Hepatocyte (in vitro differentiated cells): ENCODE measurements at regions not wholly inside any gene's neighbourhood (a gene's known extent, or its start where the extent isn't known, plus 50 kb on each side); places are given as distances from the start of the nearest gene placed in this dataset.

ENCODE experiments used
- DNase-seq: peaks from one replicate; pipeline ENCODE4 v3.0.0-alpha.2; 2016; ENCODE audit warnings: low spot score
- H2AFZ ChIP-seq: fragments of 200-600 bp; sonication (generic); 2 replicates; pipeline ENCODE4 v1.6.0; 2016; ENCODE audit warnings: antibody characterized with exemption, mild to moderate bottlenecking
- H3K27ac ChIP-seq: fragments of 200-600 bp; sonication (generic); 2 replicates; pipeline ENCODE4 v1.5.1; 2016; ENCODE audit warnings: mild to moderate bottlenecking
- H3K27me3 ChIP-seq: fragments of 200-600 bp; sonication (generic); 2 replicates; pipeline ENCODE4 v1.6.1; 2016
- H3K36me3 ChIP-seq: fragments of 200-600 bp; sonication (generic); replicated peaks from 2 replicates; pipeline ENCODE4 v1.5.1; 2016; ENCODE audit warnings: low read depth; ENCODE audit not compliant: insufficient read depth
- H3K4me1 ChIP-seq: fragments of 200-600 bp; sonication (generic); 2 replicates; pipeline ENCODE4 v1.5.1; 2016; ENCODE audit warnings: mild to moderate bottlenecking, moderate library complexity; ENCODE audit not compliant: insufficient read depth
- H3K4me2 ChIP-seq: fragments of 200-600 bp; sonication (generic); 2 replicates; pipeline ENCODE4 v1.6.0; 2016
- H3K4me3 ChIP-seq: fragments of 200-600 bp; sonication (generic); 2 replicates; pipeline ENCODE4 v1.5.1; 2016; ENCODE audit warnings: mild to moderate bottlenecking
- H3K79me2 ChIP-seq: fragments of 200-600 bp; sonication (generic); 2 replicates; pipeline ENCODE4 v1.6.0; 2017; ENCODE audit warnings: mild to moderate bottlenecking
- H3K9me2 ChIP-seq: fragments of 200-600 bp; sonication (generic); replicated peaks from 2 replicates; pipeline ENCODE4 v1.6.0; 2017; ENCODE audit warnings: mild to moderate bottlenecking; ENCODE audit not compliant: insufficient read depth
- H3K9me3 ChIP-seq: fragments of 200-600 bp; sonication (generic); 2 replicates; pipeline ENCODE4 v1.5.1; 2016; ENCODE audit warnings: low read depth, mild to moderate bottlenecking
- H4K20me1 ChIP-seq: fragments of 200-600 bp; sonication (generic); 2 replicates; pipeline ENCODE4 v1.6.0; 2016; ENCODE audit warnings: mild to moderate bottlenecking; ENCODE audit not compliant: insufficient read depth, poor library complexity, severe bottlenecking
- CTCF ChIP-seq: fragments of 200-600 bp; sonication (generic); IDR thresholded peaks from 2 replicates; pipeline ENCODE4 v1.5.1; 2016; ENCODE audit warnings: antibody characterized with exemption, mild to moderate bottlenecking; ENCODE audit not compliant: poor library complexity
- EZH2 ChIP-seq: fragments of 200-600 bp; sonication (generic); IDR thresholded peaks from 2 replicates; pipeline ENCODE4 v1.6.1; 2016; ENCODE audit warnings: antibody characterized with exemption, mild to moderate bottlenecking, borderline replicate concordance
- EZH2phosphoT487 ChIP-seq: fragments of 200-600 bp; sonication (generic); IDR thresholded peaks from one replicate; pipeline ENCODE4 v1.6.1; 2018; ENCODE audit warnings: antibody characterized with exemption, mild to moderate bottlenecking, low read depth, moderate library complexity; ENCODE audit not compliant: unreplicated experiment, severe bottlenecking
- WGBS: methylation state at CpG from one replicate; pipeline ENCODE4 v1.1.6; 2016; ENCODE audit warnings: low lambda C conversion rate; ENCODE audit errors: missing lambda C conversion rate; 5-methylcytosine and 5-hydroxymethylcytosine counted together

GRCh38 chr10:78543031-78543748 lies 509.5 kb downstream of the RPS24 start:
- Histone ChIP-seq H3K4me2 (no peak overlapping the region), H3K4me3 (no peak overlapping the region), H3K79me2 (no peaks in the 10 kb centered on the region), H3K9me2 (no peaks in the 10 kb centered on the region), H3K36me3 (no peaks in the 10 kb centered on the region), H3K27me3 (no peaks in the 10 kb centered on the region), H3K9me3 (no peaks in the 10 kb centered on the region), H3K27ac (peak overlapping the region; percentile 77), H4K20me1 (no peaks in the 10 kb centered on the region), H3K4me1 (peaks cover 55% of the 10 kb centered on the region), H2AFZ (no peak overlapping the region)
- 79% methylated on average over 9 of the region's 9 CpGs for WGBS
- DNase-seq = no peak
- no peak for TF ChIP-seq CTCF

- WGBS = 55% methylated on average over 11 of the region's 11 CpGs
- peak overlapping the region; percentile 77 for H3K27ac ChIP-seq
Observed at GRCh38 chr10:78543749-78544362, 510.2 kb downstream of the RPS24 start.

GRCh38 chr10:78544423-78545090 lies 510.9 kb downstream of the RPS24 start:
- Histone ChIP-seq H3K9me3 (no peaks in the 10 kb centered on the region), H3K27ac (peak overlapping the region; percentile 77), H3K4me1 (peaks cover 46% of the 10 kb centered on the region), H2AFZ (no peak overlapping the region), H3K9me2 (no peaks in the 10 kb centered on the region), H3K27me3 (no peaks in the 10 kb centered on the region), H4K20me1 (no peaks in the 10 kb centered on the region), H3K4me3 (no peak overlapping the region), H3K79me2 (no peaks in the 10 kb centered on the region), H3K36me3 (no peaks in the 10 kb centered on the region), H3K4me2 (no peak overlapping the region)
- no peak for DNase-seq
- TF ChIP-seq EZH2phosphoT487 (no peak), CTCF (no peak), EZH2 (no peak)
- 75% methylated on average over 9 of the region's 9 CpGs for WGBS

More at GRCh38 chr10:78543749-78544362, 510.2 kb downstream of the RPS24 start:
- no peak for TF ChIP-seq CTCF
- no peak for TF ChIP-seq EZH2phosphoT487
- no peak for TF ChIP-seq EZH2
- no peak overlapping the region for H3K4me2 ChIP-seq
- H2AFZ ChIP-seq = no peak overlapping the region
- peak; percentile 64 for DNase-seq
- no peaks in the 10 kb centered on the region for H3K79me2 ChIP-seq
- no peaks in the 10 kb centered on the region for H4K20me1 ChIP-seq
- peaks cover 53% of the 10 kb centered on the region for H3K4me1 ChIP-seq
- H3K4me3 ChIP-seq = no peak overlapping the region
- H3K27me3 ChIP-seq = no peaks in the 10 kb centered on the region
- no peaks in the 10 kb centered on the region for H3K9me3 ChIP-seq
- no peaks in the 10 kb centered on the region for H3K36me3 ChIP-seq
- H3K9me2 ChIP-seq = no peaks in the 10 kb centered on the region
